ENCODE measurements at regions not wholly inside any gene's neighbourhood (a gene's known extent, or its start where the extent isn't known, plus 50 kb on each side); places are given as distances from the start of the nearest gene placed in this dataset.
A peak's percentile ranks its signal among the peaks of the same experiment; 100 is the strongest.

GRCh38 chr5:164433106-164433870 is 927.9 kb downstream of the MAT2B start:
- BruUV-seq (replicated peaks), result no TSS peak
- H2AFZ ChIP-seq (ENCODE audit: low read depth, low read length), result no peak overlapping the region

GRCh38 chr5:164435576-164435975 is 930.2 kb downstream of the MAT2B start:
- Histone ChIP-seq H3K9me1 (replicated peaks; ENCODE audit: control insufficient read depth, extremely low read depth, insufficient read depth, low read length) (no peaks in the 10 kb centered on the region), H3K79me2 (ENCODE audit: control insufficient read depth, insufficient read depth, low read length) (no peaks in the 10 kb centered on the region), H3K27me3 (ENCODE audit: control insufficient read depth in 2 of 2, insufficient read depth in 2 of 2, low read length in 2 of 2) (no peaks in the 10 kb centered on the region), H3K36me3 (ENCODE audit: control insufficient read depth in 2 of 2, extremely low read depth in 1 of 2, insufficient read depth in 2 of 2, low read length in 2 of 2) (no peaks in the 10 kb centered on the region), H3K27ac (ENCODE audit: insufficient read depth, low read depth, low read length) (no peak overlapping the region), H2AFZ (ENCODE audit: low read depth, low read length) (no peak overlapping the region), H3K4me3 (replicated peaks in 1 of 3; ENCODE audit: insufficient read depth in 1 of 3, low read depth in 1 of 3, low read length in 3 of 3) (no peak overlapping the region), H3K9ac (replicated peaks; ENCODE audit: extremely low read depth, insufficient read depth, low read length) (no peak overlapping the region), H3K9me3 (replicated peaks; ENCODE audit: control insufficient read depth, insufficient read depth, low read length) (no peaks in the 10 kb centered on the region), H4K20me1 (replicated peaks; ENCODE audit: control insufficient read depth, extremely low read depth, insufficient read depth, low read length) (no peaks in the 10 kb centered on the region), H3K4me1 (ENCODE audit: control insufficient read depth, extremely low read depth, insufficient read depth, low read length) (no peaks in the 10 kb centered on the region), H3K4me2 (ENCODE audit: insufficient read depth, low read length) (no peak overlapping the region)
- ChIA-PET CTCF (interaction anchor here (1.4 kb wide), 1 partner anchor 77 kb away, joined by 3 read pairs; no protein-coding TSS in a partner anchor), POLR2A (no interaction called here)
- DNase-seq (ENCODE audit: low read depth, low spot score) (no peak), FAIRE-seq (no peak)
- TF ChIP-seq EZH2 (IDR thresholded peaks at IDR 0.05; ENCODE audit: borderline replicate concordance, low read depth, low read length, severe bottlenecking), result no peak
- TF ChIP-seq MYC (IDR thresholded peaks at IDR 0.05; ENCODE audit: low read depth, low read length), result no peak
- TF ChIP-seq POLR2AphosphoS5 (IDR thresholded peaks at IDR 0.05; ENCODE audit: insufficient read depth, low read depth, low read length), result no peak
- TF ChIP-seq JUN (IDR thresholded peaks at IDR 0.05; ENCODE audit: borderline replicate concordance, insufficient read depth, insufficient read length, low read depth), result no peak
- TF ChIP-seq MAX (IDR thresholded peaks at IDR 0.05; ENCODE audit: insufficient read depth, insufficient read length), result no peak
- TF ChIP-seq FOS (IDR thresholded peaks at IDR 0.05; ENCODE audit: borderline replicate concordance, insufficient read depth, low read length), result no peak
- TF ChIP-seq POLR2A (IDR thresholded peaks at IDR 0.05; ENCODE audit: low read depth, low read length), result no peak
- TF ChIP-seq GATA2 (IDR thresholded peaks at IDR 0.05; ENCODE audit: insufficient read depth, insufficient read length, low read depth, low read length), result no peak
- no peak for TF ChIP-seq CTCF (IDR thresholded peaks at IDR 0.05; ENCODE audit: extremely low read depth in 1 of 2, insufficient read depth in 1 of 2, low read depth in 1 of 2, low read length in 2 of 2)
- no TSS peak for BruUV-seq (replicated peaks)
- dilution Hi-C loops (cut with MboI; ENCODE audit: extremely low pct_ligation_motif_present, low sequenced_read_pairs) (no loop called here), intact Hi-C loops (cut with micrococcal nuclease) (no loop called here)

More at GRCh38 chr5:164433106-164433870, 927.9 kb downstream of the MAT2B start:
- TF ChIP-seq MAX (IDR thresholded peaks at IDR 0.05; ENCODE audit: insufficient read depth, insufficient read length), result no peak
- peak; percentile 47 for TF ChIP-seq GATA2 (IDR thresholded peaks at IDR 0.05; ENCODE audit: insufficient read depth, insufficient read length, low read depth, low read length)
- ChIA-PET CTCF (no interaction called here), POLR2A (no interaction called here)
- no peak overlapping the region for H3K4me3 ChIP-seq (replicated peaks in 1 of 3; ENCODE audit: insufficient read depth in 1 of 3, low read depth in 1 of 3, low read length in 3 of 3)
- H3K9ac ChIP-seq (replicated peaks; ENCODE audit: extremely low read depth, insufficient read depth, low read length), result no peak overlapping the region
- no peaks in the 10 kb centered on the region for H3K27me3 ChIP-seq (ENCODE audit: control insufficient read depth in 2 of 2, insufficient read depth in 2 of 2, low read length in 2 of 2)
- DNase-seq (ENCODE audit: low read depth, low spot score) (no peak), FAIRE-seq (no peak)
- intact Hi-C loops (cut with micrococcal nuclease) (no loop called here), dilution Hi-C loops (cut with MboI; ENCODE audit: extremely low pct_ligation_motif_present, low sequenced_read_pairs) (no loop called here)
- H3K4me1 ChIP-seq (ENCODE audit: control insufficient read depth, extremely low read depth, insufficient read depth, low read length), result no peaks in the 10 kb centered on the region
- H3K79me2 ChIP-seq (ENCODE audit: control insufficient read depth, insufficient read depth, low read length), result no peaks in the 10 kb centered on the region
- no peaks in the 10 kb centered on the region for H3K9me1 ChIP-seq (replicated peaks; ENCODE audit: control insufficient read depth, extremely low read depth, insufficient read depth, low read length)
- no peak overlapping the region for H3K27ac ChIP-seq (ENCODE audit: insufficient read depth, low read depth, low read length)
- no peak overlapping the region for H3K4me2 ChIP-seq (ENCODE audit: insufficient read depth, low read length)
- no peaks in the 10 kb centered on the region for H3K36me3 ChIP-seq (ENCODE audit: control insufficient read depth in 2 of 2, extremely low read depth in 1 of 2, insufficient read depth in 2 of 2, low read length in 2 of 2)
- no peaks in the 10 kb centered on the region for H3K9me3 ChIP-seq (replicated peaks; ENCODE audit: control insufficient read depth, insufficient read depth, low read length)
- H4K20me1 ChIP-seq (replicated peaks; ENCODE audit: control insufficient read depth, extremely low read depth, insufficient read depth, low read length), result no peaks in the 10 kb centered on the region

All from endothelial cell of umbilical vein (primary cell).